NK-92 (cell line): ENCODE measurements at regions not wholly inside any gene's neighbourhood (a gene's known extent, or its start where the extent isn't known, plus 50 kb on each side); places are given as distances from the start of the nearest gene placed in this dataset.

Source experiments
- DNase-seq: peaks from one replicate; lab custom pipeline; 2025; ENCODE audit not compliant: unreplicated experiment; lab: John Stamatoyannopoulos, UW

DNA sequence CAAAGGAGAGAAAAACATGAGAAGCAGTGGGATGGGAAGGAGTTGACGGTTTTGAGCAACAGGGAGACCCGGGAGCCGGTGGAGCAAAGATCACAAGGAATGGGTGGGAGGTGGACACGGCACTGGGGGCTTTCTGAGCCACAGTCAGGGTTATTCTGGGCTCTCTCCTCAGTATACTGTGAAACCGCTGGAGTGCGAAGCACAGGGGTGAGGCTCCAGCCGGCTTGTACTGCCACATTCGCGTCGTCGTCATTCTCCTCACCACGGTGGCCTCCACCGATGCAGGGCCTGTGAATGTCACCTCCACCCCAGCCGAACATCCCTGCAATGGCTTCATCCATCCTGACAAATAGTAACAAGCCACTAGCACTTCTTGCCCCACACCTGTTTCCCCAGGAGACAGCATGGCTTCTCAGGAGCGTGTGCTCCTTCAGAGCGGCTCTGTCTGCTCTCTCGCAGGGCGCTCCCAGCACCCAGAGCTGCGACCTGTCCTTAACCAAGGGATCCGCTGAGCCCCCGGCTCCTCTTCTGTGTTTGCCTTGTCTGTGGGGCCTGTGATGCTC, 1165.3 kb downstream of the TBC1D22A start:
- no peak for DNase-seq

DNA sequence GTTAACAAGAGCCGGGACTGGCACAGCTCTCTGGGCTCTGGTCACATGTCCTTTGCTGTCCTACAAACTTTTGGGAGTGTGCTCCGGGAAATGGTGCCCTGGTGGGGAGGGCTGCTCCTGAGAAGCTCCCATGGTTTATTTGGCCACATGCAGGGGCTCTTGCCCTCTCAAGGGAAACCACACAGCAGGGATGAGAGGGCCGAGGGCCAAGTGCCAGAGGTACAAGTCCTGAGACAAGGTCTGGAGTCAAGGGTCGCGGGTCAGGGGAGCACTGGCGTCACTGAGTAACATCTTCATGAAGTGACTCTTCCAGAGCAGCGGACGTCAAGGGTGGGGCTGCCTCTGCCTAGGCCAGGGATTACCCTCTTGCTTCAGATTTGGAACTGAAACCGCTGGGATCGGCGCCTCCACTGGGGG, 1160.6 kb downstream of the TBC1D22A start:
- no peak for DNase-seq

DNA sequence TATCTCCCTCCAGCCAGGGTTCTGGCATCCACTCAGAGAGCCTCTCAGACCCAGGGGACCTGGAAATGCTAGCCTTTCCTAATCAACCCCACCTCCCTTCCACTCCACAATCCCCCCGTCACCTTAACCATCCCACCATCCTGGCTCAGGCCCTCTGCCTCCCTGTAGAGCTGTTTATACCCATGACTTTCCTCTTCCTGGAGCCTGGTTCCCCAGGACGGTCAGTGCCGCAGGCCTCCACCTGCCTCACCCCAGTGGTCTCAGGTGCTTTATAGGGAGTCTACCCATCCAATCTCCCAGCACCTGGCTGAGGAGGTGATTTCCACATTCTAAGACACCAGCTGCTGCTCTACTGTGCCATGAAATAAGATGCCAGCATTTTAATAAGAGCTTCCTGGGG, 1159.5 kb downstream of the TBC1D22A start:
- DNase-seq, result no peak

DNA sequence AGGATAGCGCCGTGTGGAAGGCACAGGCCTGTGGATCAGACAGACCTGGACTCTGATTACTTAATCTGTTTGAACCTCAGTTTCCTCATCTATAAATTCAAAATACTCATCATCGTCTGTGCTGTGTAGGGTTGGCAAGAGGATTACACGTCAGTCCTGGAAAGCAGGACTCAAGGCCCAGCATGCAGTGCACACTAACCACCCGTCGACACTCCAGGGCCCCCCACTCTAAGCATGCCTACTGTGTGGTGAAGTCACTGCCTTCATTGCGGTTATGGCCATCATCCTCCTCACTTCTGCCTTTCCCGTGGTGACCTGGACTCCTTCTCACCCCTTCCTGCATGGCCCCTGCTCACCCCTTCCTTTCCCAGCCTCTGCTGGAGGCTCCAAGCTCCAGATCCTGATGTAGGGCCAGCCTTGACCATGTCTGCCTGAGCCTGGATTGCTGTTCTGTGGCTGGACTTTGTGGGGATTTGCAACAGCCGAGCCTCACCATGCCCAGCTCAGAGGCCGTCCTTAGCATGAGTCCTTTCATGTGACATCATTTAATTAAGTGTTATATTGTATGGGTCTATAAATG, 1158.0 kb downstream of the TBC1D22A start:
- no peak for DNase-seq

DNA sequence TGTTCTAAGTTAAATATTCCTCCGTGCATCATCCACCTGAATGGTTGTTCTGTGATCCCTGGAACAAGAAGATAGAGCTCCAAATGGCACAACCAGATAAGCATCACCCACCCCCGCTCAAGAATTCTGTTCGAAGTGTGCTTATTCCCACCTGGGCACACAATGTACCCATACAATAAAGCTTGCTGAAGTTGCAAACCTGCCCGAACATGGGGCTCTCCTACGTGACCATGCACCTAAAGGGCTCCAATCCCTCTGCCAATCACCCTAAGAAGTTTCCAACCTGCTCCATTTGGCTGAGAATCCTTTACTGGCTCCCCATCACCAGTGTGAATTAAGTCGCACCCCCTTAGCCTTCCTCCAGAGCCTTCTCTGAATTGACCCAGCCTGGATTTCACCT, 1157.4 kb downstream of the TBC1D22A start:
- DNase-seq, result no peak

DNA sequence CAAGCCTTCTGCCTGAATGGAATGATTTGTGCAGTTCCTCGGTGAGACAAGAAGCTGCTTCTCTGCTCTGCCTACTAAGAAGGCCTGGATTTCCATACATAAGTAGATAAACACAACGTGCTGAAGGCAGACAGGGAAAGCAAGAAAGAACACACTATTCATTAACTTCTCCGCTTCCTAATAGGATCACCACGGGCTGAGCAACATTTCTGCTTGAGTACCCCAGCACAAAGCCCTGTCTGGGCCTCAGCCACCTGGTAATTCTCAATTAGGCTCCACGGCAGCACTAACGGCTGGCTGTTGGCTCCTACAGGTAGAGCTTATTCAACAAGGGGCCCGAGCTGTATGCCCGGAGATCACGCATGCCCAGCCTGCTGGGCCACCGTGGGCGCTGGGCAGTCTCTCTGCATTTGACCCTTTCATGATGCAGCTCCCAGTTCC, 1156.6 kb downstream of the TBC1D22A start:
- DNase-seq, result no peak

DNA sequence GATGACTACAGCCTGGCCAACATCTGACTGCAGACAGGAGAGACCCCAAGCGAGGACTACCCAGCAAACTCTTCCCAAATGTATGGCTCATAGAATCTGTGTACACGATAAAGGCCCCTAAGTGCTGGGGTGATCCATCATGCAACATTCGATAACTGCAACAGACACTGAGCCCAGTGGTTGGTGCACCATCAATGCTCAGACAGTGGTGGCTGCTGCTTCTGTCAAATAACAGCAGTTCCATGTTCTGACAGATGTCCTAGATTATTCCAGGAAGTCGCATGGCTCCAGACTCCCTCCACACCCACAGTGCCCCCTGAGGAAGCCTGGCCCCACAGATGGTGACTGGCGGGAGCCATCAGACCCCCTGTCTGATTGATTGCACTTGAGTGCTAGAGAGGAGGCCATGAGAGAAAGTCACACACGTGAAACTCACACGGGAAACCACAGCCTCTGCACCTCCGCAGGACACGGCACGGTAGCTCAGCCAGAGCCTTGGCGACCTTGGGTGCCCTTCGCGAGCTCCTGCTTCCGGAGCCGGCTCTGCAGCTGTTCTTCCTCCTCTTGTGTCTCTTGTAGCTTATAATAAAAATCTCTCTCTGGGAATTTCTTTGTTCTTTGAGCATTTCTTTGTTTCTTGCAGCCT, 1155.9 kb downstream of the TBC1D22A start:
- DNase-seq, result no peak

DNA sequence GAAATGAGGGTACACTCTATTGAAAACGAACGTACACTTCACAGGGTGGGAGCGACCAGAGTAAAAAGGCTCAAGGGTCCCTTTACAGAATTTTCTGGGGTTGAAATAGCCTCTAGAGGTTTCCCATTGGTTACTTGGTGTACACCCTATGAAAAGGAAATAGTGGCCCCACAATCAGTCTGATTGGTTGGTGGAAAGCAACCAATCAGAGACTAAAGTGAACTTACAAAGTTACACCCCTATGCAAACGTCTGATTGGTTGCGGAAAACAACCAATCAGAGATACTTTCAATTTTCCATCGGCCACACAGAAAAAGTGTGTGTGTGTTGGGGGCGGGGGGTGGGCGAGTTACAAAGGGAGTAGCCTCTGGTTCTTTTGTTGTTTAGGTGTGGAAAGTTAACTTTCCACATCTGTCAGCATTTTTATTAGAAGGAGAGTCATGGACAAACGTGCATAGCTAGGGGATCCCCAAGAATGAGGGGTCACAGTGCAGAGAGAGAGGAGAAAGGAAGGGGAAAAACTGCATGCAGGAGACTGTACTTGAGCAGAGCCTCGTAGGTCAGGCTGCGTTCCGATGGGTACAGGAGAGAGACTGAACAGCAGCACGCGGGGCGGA, 1152.1 kb downstream of the TBC1D22A start:
- DNase-seq, result no peak

- no peak for DNase-seq
These were observed 1140.3 kb downstream of the TBC1D22A start for GRCh38 chr22:47902646-47903180.

DNA sequence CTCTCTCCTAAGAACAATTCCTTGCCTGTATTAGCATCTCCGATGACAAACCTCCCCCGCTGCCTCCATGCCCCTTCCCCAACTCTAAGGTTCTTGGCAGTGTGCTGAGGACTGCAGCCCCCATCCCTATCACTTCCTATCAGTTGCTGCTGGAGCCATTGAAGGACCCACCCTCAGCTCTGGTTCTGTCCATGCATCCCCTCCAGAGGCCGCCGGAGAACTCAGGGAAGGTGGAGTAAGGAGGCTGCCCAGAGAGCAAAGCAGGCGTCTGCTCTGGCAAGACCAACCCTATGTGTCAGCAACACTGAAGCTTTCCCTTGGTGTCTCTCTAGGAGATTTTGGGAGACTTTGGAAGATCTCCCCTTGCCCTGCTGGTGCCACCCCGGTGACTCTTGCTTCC, 1139.5 kb downstream of the TBC1D22A start:
- no peak for DNase-seq

- no peak for DNase-seq
These were observed 1137.4 kb downstream of the TBC1D22A start for GRCh38 chr22:47899894-47900293.

DNA sequence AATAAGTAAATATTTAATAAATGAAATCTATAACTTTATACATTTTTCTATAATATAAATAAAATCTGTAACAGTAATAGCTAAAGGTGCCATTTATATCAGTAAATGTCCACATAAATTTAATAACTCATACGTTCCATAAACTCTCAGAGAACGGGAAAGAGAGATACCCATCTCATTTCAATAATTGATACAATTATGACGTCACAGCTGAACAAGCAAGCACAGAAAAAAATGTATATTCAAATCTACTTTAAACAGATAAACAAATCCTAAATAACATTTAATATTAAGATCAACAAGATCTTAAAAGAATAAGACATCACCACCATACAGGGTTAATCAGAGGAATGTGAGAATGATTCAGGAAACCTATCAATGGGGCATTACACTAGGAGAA, 1136.5 kb downstream of the TBC1D22A start:
- no peak for DNase-seq

DNA sequence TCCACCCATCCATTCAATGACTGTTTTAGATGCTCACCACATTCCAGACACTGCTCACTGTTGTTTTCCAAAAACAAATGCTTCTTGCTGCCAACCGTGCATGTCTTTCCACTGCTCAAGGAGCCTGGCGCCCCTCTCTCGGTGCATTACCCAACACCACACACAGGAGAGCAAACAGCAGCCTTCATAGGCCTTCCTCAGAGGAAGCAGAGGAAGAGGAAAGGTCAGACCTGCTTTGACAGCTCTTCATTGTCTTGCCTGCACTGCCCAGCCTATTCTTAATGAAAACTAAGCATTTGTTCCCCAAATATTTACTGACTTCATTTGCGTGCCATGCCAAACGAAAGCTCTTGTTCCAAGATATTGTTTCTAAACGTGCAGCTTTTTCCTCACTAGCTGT, 1129.2 kb downstream of the TBC1D22A start:
- no peak for DNase-seq

- no peak for DNase-seq
These were observed 1126.4 kb downstream of the TBC1D22A start for GRCh38 chr22:47888817-47889216.

GRCh38 chr22:47884775-47885174, 1122.3 kb downstream of the TBC1D22A start:
- no peak for DNase-seq

DNA sequence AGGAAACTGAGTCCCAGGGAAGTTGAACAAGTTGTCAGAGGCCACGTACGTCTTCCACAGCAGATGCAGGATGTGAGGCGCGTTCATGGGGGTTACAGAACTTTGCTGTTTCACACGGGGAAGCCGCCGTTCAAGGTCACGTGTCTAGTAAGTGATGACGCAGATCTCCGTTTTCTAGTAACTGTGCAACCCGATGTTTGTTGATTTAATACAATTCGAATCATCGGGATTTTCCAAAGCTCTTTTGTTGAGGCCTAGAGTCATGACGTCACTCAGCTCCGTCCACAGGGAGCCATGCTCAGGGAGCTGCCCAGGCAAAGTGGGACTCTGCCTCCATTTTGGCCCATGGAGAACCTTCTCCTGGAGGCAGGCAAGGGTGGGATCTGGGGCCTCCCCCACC, 1121.8 kb downstream of the TBC1D22A start:
- DNase-seq, result no peak

GRCh38 chr22:47883757-47884156, 1121.3 kb downstream of the TBC1D22A start:
- no peak for DNase-seq

DNA sequence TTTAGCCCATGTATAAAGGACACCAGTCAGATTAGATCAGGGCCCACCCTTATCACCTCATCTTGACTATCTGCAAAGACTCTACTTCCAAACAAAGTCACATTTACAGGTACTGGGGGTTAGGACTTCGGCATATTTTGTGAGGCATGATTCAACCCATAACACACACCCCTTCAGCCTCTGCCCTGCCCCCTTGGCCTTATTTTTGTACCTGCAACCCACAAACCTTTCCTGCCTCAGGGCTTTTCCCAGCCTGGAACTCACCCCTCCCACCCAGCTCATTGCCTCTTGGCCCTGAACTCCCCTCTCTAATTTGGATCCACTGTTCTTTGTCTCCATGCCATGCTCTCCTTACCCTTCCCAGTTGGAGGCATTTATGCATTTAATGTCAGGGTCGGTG, 1116.9 kb downstream of the TBC1D22A start:
- DNase-seq, result no peak

- DNase-seq, result no peak
These were observed 1116.0 kb downstream of the TBC1D22A start for GRCh38 chr22:47878460-47878859.

DNA sequence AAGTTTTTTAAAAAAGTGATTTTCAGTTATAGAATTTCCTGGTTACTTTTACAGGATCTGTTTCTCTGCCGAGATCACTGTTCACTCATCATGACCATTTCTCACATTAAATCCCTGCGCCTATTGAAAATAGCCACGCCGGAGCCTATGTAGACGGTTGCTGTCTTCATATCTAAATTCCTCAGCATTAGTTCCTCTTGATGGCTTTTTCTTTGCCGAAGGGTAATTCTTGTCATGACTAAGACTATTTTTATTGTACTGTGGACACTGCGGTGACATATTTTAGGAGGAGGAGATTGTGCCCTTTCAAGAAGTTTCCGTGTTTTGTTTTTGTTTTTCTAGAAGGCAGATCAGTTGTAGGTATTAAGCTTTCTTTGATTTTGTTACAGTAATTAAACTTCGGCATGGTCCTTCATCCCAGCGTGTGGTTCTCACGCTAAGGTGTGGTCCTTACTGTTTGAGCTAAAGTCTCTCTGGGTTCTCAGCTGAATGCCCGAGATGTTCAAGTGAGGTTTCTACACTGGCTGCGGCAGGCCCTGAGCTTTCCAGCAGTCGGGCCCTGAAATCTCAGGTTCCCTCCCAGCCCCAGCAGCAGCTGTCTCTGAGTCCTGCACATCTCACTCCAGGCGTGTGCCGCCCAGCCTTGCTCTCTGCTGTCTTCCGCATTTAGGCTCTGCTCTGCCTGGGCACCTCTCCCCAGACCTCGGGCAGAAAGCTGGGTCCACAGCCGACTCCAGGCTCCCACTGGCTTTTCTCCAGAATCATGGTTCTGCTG, 1110.5 kb downstream of the TBC1D22A start:
- DNase-seq, result no peak

DNA sequence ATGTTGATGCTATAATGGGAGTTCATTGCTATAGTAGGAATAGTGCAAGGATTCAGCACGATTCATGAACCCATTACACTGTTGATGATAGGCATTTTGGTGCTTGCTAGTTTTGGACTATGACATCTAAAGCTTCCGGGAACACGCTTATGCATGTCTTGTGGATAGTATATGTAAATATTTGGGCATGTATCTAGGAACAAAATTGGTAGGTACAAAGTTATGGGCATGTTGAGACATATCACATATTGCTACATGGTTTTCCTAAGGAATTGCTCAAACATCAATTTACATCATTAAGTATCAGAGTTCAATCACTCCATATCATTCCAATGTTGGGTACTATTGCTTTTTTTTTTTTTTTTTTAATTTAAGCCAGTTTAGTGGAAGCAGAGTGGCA, 1103.2 kb downstream of the TBC1D22A start:
- no peak for DNase-seq
